SU-DHL-6 (cell line): ENCODE measurements at regions not wholly inside any gene's neighbourhood (a gene's known extent, or its start where the extent isn't known, plus 50 kb on each side); places are given as distances from the start of the nearest gene placed in this dataset.

Experiments used
- H2AFZ ChIP-seq: fragments of 200-600 bp; sonication (generic); 2 replicates; pipeline ENCODE4 v1.6.1; 2014; ENCODE audit warnings: low read depth, mild to moderate bottlenecking, moderate library complexity, mixed read lengths, antibody characterized with exemption, low read length; ENCODE audit not compliant: severe bottlenecking
- H3F3A ChIP-seq: fragments of 200-600 bp; shearing (Covaris generic); 2 replicates; pipeline ENCODE4 v1.6.0; 2016; ENCODE audit warnings: antibody characterized with exemption, mild to moderate bottlenecking; ENCODE audit not compliant: insufficient read depth
- H3K27ac ChIP-seq: fragments of 200-600 bp; sonication (generic); 2 replicates; pipeline ENCODE4 v1.5.1; 2016; ENCODE audit warnings: low read depth, mild to moderate bottlenecking, low read length, moderate library complexity, mixed read lengths
- H3K27me3 ChIP-seq: fragments of 200-600 bp; sonication (generic), shearing (Covaris generic); 2 replicates; pipeline ENCODE4 v1.6.0; 2014; ENCODE audit warnings: mild to moderate bottlenecking, low read length
- H3K36me3 ChIP-seq: fragments of 200-600 bp; sonication (generic); 2 replicates; pipeline ENCODE4 v1.6.1; 2014; ENCODE audit warnings: mild to moderate bottlenecking, low read length, mixed read lengths
- H3K4me2 ChIP-seq: fragments of 300-600, 200-600 bp; shearing (Covaris generic), sonication (generic); 2 replicates; pipeline ENCODE4 v1.6.0; 2014; ENCODE audit warnings: low read length, low read depth, mild to moderate bottlenecking; ENCODE audit not compliant: poor library complexity, severe bottlenecking
- H3K4me3 ChIP-seq: fragments of 200-600 bp; sonication (generic); 2 replicates; pipeline ENCODE4 v1.5.1; 2014; ENCODE audit warnings: antibody characterized with exemption, low read length, mild to moderate bottlenecking, mixed read lengths; ENCODE audit not compliant: insufficient read depth, poor library complexity, severe bottlenecking
- H3K79me2 ChIP-seq: fragments of 200-600 bp; sonication (generic); 2 replicates; pipeline ENCODE4 v1.6.1; 2014; ENCODE audit warnings: mild to moderate bottlenecking, low read length, moderate library complexity; ENCODE audit not compliant: insufficient read depth
- H3K9ac ChIP-seq: fragments of 200-600 bp; sonication (generic); 2 replicates; pipeline ENCODE4 v1.7.0; 2014; ENCODE audit warnings: mild to moderate bottlenecking, low read length
- H3K9me2 ChIP-seq: fragments of 200-600 bp; sonication (generic); replicated peaks from 2 replicates; pipeline ENCODE4 v1.6.1; 2014; ENCODE audit warnings: low read length; ENCODE audit not compliant: insufficient read depth
- H3K9me3 ChIP-seq: fragments of 200-600 bp; sonication (generic); 2 replicates; pipeline ENCODE4 v1.6.1; 2014; ENCODE audit warnings: low read length, mixed read lengths; ENCODE audit not compliant: insufficient read depth
- H4K20me1 ChIP-seq: fragments of 200-600 bp; sonication (generic); 2 replicates; pipeline ENCODE4 v1.6.1; 2014; ENCODE audit warnings: low read depth, mild to moderate bottlenecking, antibody characterized with exemption, low read length, moderate library complexity, mixed read lengths
- CTCF ChIP-seq: fragments of 200-600 bp; sonication (generic); IDR thresholded peaks from one replicate; pipeline ENCODE4 v1.5.1; 2017; ENCODE audit warnings: antibody characterized with exemption, mild to moderate bottlenecking, low read length, moderate library complexity; ENCODE audit not compliant: insufficient read depth, poor library complexity, severe bottlenecking
- EZH2phosphoT487 ChIP-seq: fragments of 200-600 bp; sonication (generic), shearing (Covaris generic); conservative IDR thresholded peaks from 2 replicates; pipeline ENCODE4 v1.6.1; 2018; ENCODE audit warnings: mild to moderate bottlenecking, antibody characterized with exemption, low read length, moderate library complexity, mixed read lengths

- Histone ChIP-seq H3K4me2 (no peak overlapping the region), H3K9me3 (no peaks in the 10 kb centered on the region)
These were observed 983.6 kb upstream of the TYRP1 start for GRCh38 chr9:11709567-11709966.

GRCh38 chr9:11713077-11713476 lies 980.1 kb upstream of the TYRP1 start:
- Histone ChIP-seq H3K79me2 (no peaks in the 10 kb centered on the region), H3K27me3 (no peaks in the 10 kb centered on the region)

More at GRCh38 chr9:11709567-11709966, 983.6 kb upstream of the TYRP1 start:
- no peaks in the 10 kb centered on the region for H4K20me1 ChIP-seq
- H3K36me3 ChIP-seq: no peaks in the 10 kb centered on the region
- H3K9ac ChIP-seq: no peak overlapping the region
- no peaks in the 10 kb centered on the region; the same call in 1 of the 2 replicates for H3K9me2 ChIP-seq
- H3K4me3 ChIP-seq: no peak overlapping the region
- H3K79me2 ChIP-seq: no peaks in the 10 kb centered on the region
- no peaks in the 10 kb centered on the region for H3F3A ChIP-seq
- no peaks in the 10 kb centered on the region for H3K27me3 ChIP-seq
- H3K27ac ChIP-seq: no peak overlapping the region
- TF ChIP-seq EZH2phosphoT487 (no peak), CTCF (no peak)
- H2AFZ ChIP-seq: no peak overlapping the region

GRCh38 chr9:11722957-11723356 lies 970.2 kb upstream of the TYRP1 start:
- TF ChIP-seq CTCF (no peak), EZH2phosphoT487 (no peak)
- Histone ChIP-seq H3F3A (no peaks in the 10 kb centered on the region), H3K4me3 (no peak overlapping the region), H3K27me3 (no peaks in the 10 kb centered on the region), H3K36me3 (no peaks in the 10 kb centered on the region), H3K9ac (no peak overlapping the region), H4K20me1 (no peaks in the 10 kb centered on the region), H2AFZ (no peak overlapping the region), H3K79me2 (no peaks in the 10 kb centered on the region), H3K9me2 (no peaks in the 10 kb centered on the region), H3K4me2 (no peak overlapping the region), H3K27ac (no peak overlapping the region), H3K9me3 (no peaks in the 10 kb centered on the region)

More at GRCh38 chr9:11713077-11713476, 980.1 kb upstream of the TYRP1 start:
- H4K20me1 ChIP-seq: no peaks in the 10 kb centered on the region
- H2AFZ ChIP-seq: no peak overlapping the region
- H3K9me3 ChIP-seq: no peaks in the 10 kb centered on the region
- H3K27ac ChIP-seq: no peak overlapping the region
- no peak overlapping the region for H3K4me3 ChIP-seq
- no peaks in the 10 kb centered on the region for H3K36me3 ChIP-seq
- no peak overlapping the region for H3K4me2 ChIP-seq
- H3K9me2 ChIP-seq: no peaks in the 10 kb centered on the region; the same call in 1 of the 2 replicates
- H3K9ac ChIP-seq: no peak overlapping the region
- H3F3A ChIP-seq: no peaks in the 10 kb centered on the region
- TF ChIP-seq EZH2phosphoT487: no peak
- TF ChIP-seq CTCF: no peak
